Tibial artery (tissue), 4 donors: ENCODE measurements at regions not wholly inside any gene's neighbourhood (a gene's known extent, or its start where the extent isn't known, plus 50 kb on each side); places are given as distances from the start of the nearest gene placed in this dataset.
A peak's percentile ranks its signal among the peaks of the same experiment; 100 is the strongest.

ENCODE experiments used
- DNase-seq, 2 donors: peaks; one replicate each; pipeline ENCODE4 v3.0.0-alpha.2; 2019
- H3K27ac ChIP-seq, 2 donors: fragments of 200-600 bp; sonication (generic) in 1 of 2; 1 replicate in 1 of 2; 2 replicates in 1 of 2; pipeline ENCODE4 v1.5.1; 2018 to 2019; ENCODE audit warnings: mild to moderate bottlenecking in 1 of 2
- H3K27me3 ChIP-seq, 2 donors: fragments of 200-600 bp; sonication (generic) in 1 of 2; one replicate each; pipeline versions ENCODE4 v1.5.1 to v1.6.0; 2016 to 2019
- H3K36me3 ChIP-seq, 3 donors: fragments of 200-600 bp; sonication (generic) in 2 of 3; one replicate each; pipeline ENCODE4 v1.5.1; 2016 to 2019; ENCODE audit warnings: mild to moderate bottlenecking in 2 of 3
- H3K4me1 ChIP-seq, 4 donors: fragments of 200-600 bp; sonication (generic) in 2 of 4; 1 replicate in 3 of 4; 2 replicates in 1 of 4; pipeline ENCODE4 v1.5.1; 2016 to 2019
- H3K4me3 ChIP-seq, 2 donors: fragments of 200-600 bp; sonication (generic) in 1 of 2; 1 replicate in 1 of 2; 2 replicates in 1 of 2; pipeline ENCODE4 v1.5.1; 2018 to 2019; ENCODE audit warnings: mild to moderate bottlenecking in 2 of 2
- H3K9me3 ChIP-seq, 3 donors: fragments of 200-600 bp; sonication (generic) in 1 of 3; one replicate each; pipeline ENCODE4 v1.5.1; 2016 to 2019
- CTCF ChIP-seq, 2 experiments: fragments of 200-600 bp in 1 of 2; fragments of 450-650 bp in 1 of 2; IDR thresholded peaks; one replicate each; pipeline ENCODE4 v1.5.1; 2017 to 2019; ENCODE audit warnings: antibody characterized with exemption in 2 of 2, mild to moderate bottlenecking in 1 of 2, moderate library complexity in 1 of 2
- intact Hi-C: fragments of 100-400 bp; cut with DNase I; formaldehyde crosslinking; loops from one replicate; pipeline ENCODE4 v1.15.0; 2023; ENCODE audit warnings: low total_unique reads

GRCh38 chr2:66242099-66242789 is 192.7 kb upstream of the MEIS1 start:
- Histone ChIP-seq H3K4me1 (peaks cover 0 to 12% (median 7%) of the 10 kb centered on the region in 4 donors), H3K27me3 (no peaks in the 10 kb centered on the region), H3K36me3 (no peaks in the 10 kb centered on the region), H3K27ac (no peak overlapping the region), H3K9me3 (no peaks in the 10 kb centered on the region), H3K4me3 (no peak overlapping the region)
- DNase-seq, result no peak
- intact Hi-C loops, result no loop called here
- no peak for TF ChIP-seq CTCF (IDR thresholded peaks at IDR 0.05)

- H3K27ac ChIP-seq, result no peak overlapping the region
- peak in 1 of 2 donors; percentile 23 for DNase-seq
- intact Hi-C loops, result no loop called here
Observed at GRCh38 chr2:66240286-66240685, 194.6 kb upstream of the MEIS1 start.

GRCh38 chr2:66239655-66240054 is 195.3 kb upstream of the MEIS1 start:
- Histone ChIP-seq H3K4me1 (peaks cover 0 to 12% (median 7%) of the 10 kb centered on the region in 4 donors), H3K27ac (no peak overlapping the region), H3K36me3 (no peaks in the 10 kb centered on the region), H3K4me3 (no peak overlapping the region), H3K27me3 (no peaks in the 10 kb centered on the region), H3K9me3 (no peaks in the 10 kb centered on the region)
- peak in 1 of 2 donors; percentile 36 for DNase-seq
- intact Hi-C loops, result no loop called here
- no peak for TF ChIP-seq CTCF (IDR thresholded peaks at IDR 0.05)

More at GRCh38 chr2:66240286-66240685, 194.6 kb upstream of the MEIS1 start:
- H3K4me3 ChIP-seq, result no peak overlapping the region
- no peaks in the 10 kb centered on the region for H3K36me3 ChIP-seq
- H3K27me3 ChIP-seq, result no peaks in the 10 kb centered on the region
- H3K4me1 ChIP-seq, result peaks cover 0 to 12% (median 7%) of the 10 kb centered on the region in 4 donors
- no peak for TF ChIP-seq CTCF (IDR thresholded peaks at IDR 0.05)
- H3K9me3 ChIP-seq, result no peaks in the 10 kb centered on the region

GRCh38 chr2:66237803-66238379 is 197.0 kb upstream of the MEIS1 start:
- Histone ChIP-seq H3K4me3 (no peak overlapping the region), H3K27ac (no peak overlapping the region), H3K27me3 (no peaks in the 10 kb centered on the region), H3K36me3 (no peaks in the 10 kb centered on the region), H3K4me1 (peaks cover 0 to 12% (median 7%) of the 10 kb centered on the region in 4 donors), H3K9me3 (no peaks in the 10 kb centered on the region)
- DNase-seq, result no peak
- no peak for TF ChIP-seq CTCF (IDR thresholded peaks at IDR 0.05)
- intact Hi-C loops, result no loop called here

GRCh38 chr2:66236816-66237802 is 197.8 kb upstream of the MEIS1 start:
- Histone ChIP-seq H3K4me3 (no peak overlapping the region), H3K9me3 (no peaks in the 10 kb centered on the region), H3K27me3 (no peaks in the 10 kb centered on the region), H3K36me3 (no peaks in the 10 kb centered on the region), H3K4me1 (peaks cover 0 to 12% (median 7%) of the 10 kb centered on the region in 4 donors), H3K27ac (no peak overlapping the region)
- intact Hi-C loops, result no loop called here
- no peak for DNase-seq
- no peak for TF ChIP-seq CTCF (IDR thresholded peaks at IDR 0.05)
